ENCODE measurements at regions not wholly inside any gene's neighbourhood (a gene's known extent, or its start where the extent isn't known, plus 50 kb on each side); places are given as distances from the start of the nearest gene placed in this dataset.

- TF ChIP-seq EP300 (IDR thresholded peaks at IDR 0.05) (no peak), POLR2A (IDR thresholded peaks at IDR 0.05) (no peak), POLR2AphosphoS5 (IDR thresholded peaks at IDR 0.05) (no peak)
- TF ChIP-seq, protein P1, sequence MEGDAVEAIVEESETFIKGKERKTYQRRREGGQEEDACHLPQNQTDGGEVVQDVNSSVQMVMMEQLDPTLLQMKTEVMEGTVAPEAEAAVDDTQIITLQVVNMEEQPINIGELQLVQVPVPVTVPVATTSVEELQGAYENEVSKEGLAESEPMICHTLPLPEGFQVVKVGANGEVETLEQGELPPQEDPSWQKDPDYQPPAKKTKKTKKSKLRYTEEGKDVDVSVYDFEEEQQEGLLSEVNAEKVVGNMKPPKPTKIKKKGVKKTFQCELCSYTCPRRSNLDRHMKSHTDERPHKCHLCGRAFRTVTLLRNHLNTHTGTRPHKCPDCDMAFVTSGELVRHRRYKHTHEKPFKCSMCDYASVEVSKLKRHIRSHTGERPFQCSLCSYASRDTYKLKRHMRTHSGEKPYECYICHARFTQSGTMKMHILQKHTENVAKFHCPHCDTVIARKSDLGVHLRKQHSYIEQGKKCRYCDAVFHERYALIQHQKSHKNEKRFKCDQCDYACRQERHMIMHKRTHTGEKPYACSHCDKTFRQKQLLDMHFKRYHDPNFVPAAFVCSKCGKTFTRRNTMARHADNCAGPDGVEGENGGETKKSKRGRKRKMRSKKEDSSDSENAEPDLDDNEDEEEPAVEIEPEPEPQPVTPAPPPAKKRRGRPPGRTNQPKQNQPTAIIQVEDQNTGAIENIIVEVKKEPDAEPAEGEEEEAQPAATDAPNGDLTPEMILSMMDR (IDR thresholded peaks at IDR 0.05): no peak
- peak; percentile 10 to 22 for DNase-seq
- Histone ChIP-seq H3K36me3 (no peaks in the 10 kb centered on the region), H3K27me3 (peaks cover 0 to 57% (median 0%) of the 10 kb centered on the region in 3 donors), H3K4me3 (no peak overlapping the region), H3K27ac (no peak overlapping the region), H3K9me3 (no peaks in the 10 kb centered on the region), H3K4me1 (no peaks in the 10 kb centered on the region)
- WGBS, 5 donors: 80 to 89% (median 85%) methylated on average over 12 to 17 of the region's 17 CpGs
- intact Hi-C loops (cut with DNase I; ENCODE audit: low total_unique reads): no loop called here
Observed at GRCh38 chr14:101250336-101250947, 310.9 kb upstream of the DIO3 start.

- Histone ChIP-seq H3K9me3 (no peaks in the 10 kb centered on the region), H3K4me3 (no peak overlapping the region), H3K4me1 (no peaks in the 10 kb centered on the region), H3K27ac (no peak overlapping the region), H3K27me3 (peaks cover 0 to 57% (median 0%) of the 10 kb centered on the region in 3 donors), H3K36me3 (no peaks in the 10 kb centered on the region)
- 81 to 85% (median 83%) methylated on average over 11 to 15 of the region's 15 CpGs for WGBS, 5 donors
- TF ChIP-seq EP300 (IDR thresholded peaks at IDR 0.05) (no peak), POLR2A (IDR thresholded peaks at IDR 0.05) (no peak), POLR2AphosphoS5 (IDR thresholded peaks at IDR 0.05) (no peak)
- TF ChIP-seq, protein P1 (IDR thresholded peaks at IDR 0.05): no peak
- DNase-seq: no peak
- intact Hi-C loops (cut with DNase I; ENCODE audit: low total_unique reads): no loop called here
Observed at GRCh38 chr14:101250948-101251811, 310.1 kb upstream of the DIO3 start.

- no peak for DNase-seq
- no peak overlapping the region for H3K27ac ChIP-seq
- TF ChIP-seq, protein P1 (IDR thresholded peaks at IDR 0.05): no peak
- TF ChIP-seq POLR2A (IDR thresholded peaks at IDR 0.05): no peak
- H3K27me3 ChIP-seq: peaks cover 0 to 57% (median 0%) of the 10 kb centered on the region in 3 donors
- H3K36me3 ChIP-seq: no peaks in the 10 kb centered on the region
- H3K4me1 ChIP-seq: no peaks in the 10 kb centered on the region
- 67 to 80% (median 79%) methylated on average over 12 to 15 of the region's 15 CpGs for WGBS, 5 donors
- no peak overlapping the region for H3K4me3 ChIP-seq
- H3K9me3 ChIP-seq: no peaks in the 10 kb centered on the region
- intact Hi-C loops (cut with DNase I; ENCODE audit: low total_unique reads): no loop called here
Observed at GRCh38 chr14:101251812-101252442, 309.4 kb upstream of the DIO3 start.

DNA sequence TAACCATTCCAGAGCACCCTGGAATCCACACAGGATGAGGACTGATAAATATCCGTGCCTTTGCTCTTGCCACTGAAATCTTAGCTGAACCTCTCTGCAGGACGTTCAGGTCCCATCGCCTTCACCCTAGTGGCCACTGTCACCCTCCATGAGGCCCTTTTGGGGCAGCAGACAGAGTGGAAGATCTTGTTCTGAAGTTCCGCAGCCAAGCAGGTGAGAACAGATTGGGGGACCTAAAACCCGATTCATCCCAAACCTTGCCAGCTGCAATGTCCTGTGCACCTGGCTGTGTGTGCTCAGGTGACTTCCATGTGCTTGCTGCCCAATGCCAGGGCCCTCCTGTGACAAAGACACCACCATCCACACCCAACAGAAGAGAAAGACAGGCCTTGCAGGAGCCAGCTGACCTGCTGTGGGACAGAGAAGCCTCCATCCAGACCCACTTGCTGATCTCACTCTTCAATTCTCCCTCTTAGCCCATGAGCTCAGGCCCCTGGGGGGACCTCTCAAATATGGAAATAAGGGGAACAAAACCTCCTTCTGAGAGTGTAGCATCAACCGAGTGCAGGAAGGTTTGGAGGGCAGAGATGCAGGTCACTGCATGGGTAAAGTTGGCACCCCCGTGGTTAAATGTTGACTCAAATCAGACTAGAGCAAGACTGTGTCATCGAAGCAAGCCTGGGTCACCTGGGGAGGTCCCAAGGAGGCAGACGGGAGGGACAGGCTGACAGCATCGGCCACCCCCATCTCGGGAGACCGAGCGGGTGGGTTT, 308.7 kb upstream of the DIO3 start:
- Histone ChIP-seq H3K9me3 (no peaks in the 10 kb centered on the region), H3K27ac (no peak overlapping the region), H3K36me3 (no peaks in the 10 kb centered on the region), H3K4me3 (no peak overlapping the region), H3K27me3 (peaks cover 0 to 52% (median 0%) of the 10 kb centered on the region in 3 donors), H3K4me1 (no peaks in the 10 kb centered on the region)
- 71 to 80% (median 80%) methylated on average over 13 of the region's 13 CpGs for WGBS, 5 donors
- no peak for DNase-seq
- intact Hi-C loops (cut with DNase I; ENCODE audit: low total_unique reads): no loop called here
- TF ChIP-seq, protein P1 (IDR thresholded peaks at IDR 0.05): no peak
- no peak for TF ChIP-seq POLR2AphosphoS5 (IDR thresholded peaks at IDR 0.05)
- TF ChIP-seq POLR2A (IDR thresholded peaks at IDR 0.05): no peak
- no peak for TF ChIP-seq EP300 (IDR thresholded peaks at IDR 0.05)
